ENCODE measurements at regions not wholly inside any gene's neighbourhood (a gene's known extent, or its start where the extent isn't known, plus 50 kb on each side); places are given as distances from the start of the nearest gene placed in this dataset.

DNA sequence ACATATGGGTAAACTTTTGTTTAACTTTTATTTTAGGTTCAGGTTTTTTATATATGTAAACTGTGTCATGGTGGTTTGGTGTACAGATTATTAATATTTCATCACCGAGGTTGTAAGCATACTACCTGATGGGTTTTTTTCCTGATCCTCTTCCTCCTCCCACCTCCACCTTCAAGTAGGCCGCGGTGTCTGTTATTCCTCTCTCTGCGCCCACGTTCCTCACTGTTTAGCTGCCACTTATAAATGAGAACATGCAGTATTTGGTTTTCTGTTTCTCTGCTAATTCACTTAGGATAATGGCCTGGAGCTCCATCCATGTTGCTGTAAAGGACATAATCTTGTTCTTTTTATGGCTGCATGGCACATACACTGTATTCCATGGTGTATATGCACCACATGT lies 1000.0 kb upstream of the CELF2 start:
- Histone ChIP-seq H3K9me3 (no peaks in the 10 kb centered on the region; the same call in 2 of the 3 replicates), H3K4me3 (no peak overlapping the region), H3K4me1 (no peaks in the 10 kb centered on the region), H3K4me2 (no peak overlapping the region), H3K27ac (no peak overlapping the region)
- POLR2A ChIA-PET: no interaction called here
- CTCF ChIA-PET: no interaction called here
- WGBS (ENCODE audit: missing lambda C conversion rate): 32% methylated on average over 5 of the region's 5 CpGs
- TF ChIP-seq EHF (CRISPR knock-in tag; IDR thresholded peaks at IDR 0.05) (no peak), MAX (IDR thresholded peaks at IDR 0.05) (no peak), CBX2 (IDR thresholded peaks at IDR 0.05; ENCODE audit: borderline replicate concordance, low read depth) (no peak), CTCF (IDR thresholded peaks at IDR 0.05) (no peak), JUN (IDR thresholded peaks at IDR 0.05) (no peak), PBX3 (IDR thresholded peaks at IDR 0.05) (no peak), HDAC2 (IDR thresholded peaks at IDR 0.05) (no peak)
- TF ChIP-seq, protein P1, sequence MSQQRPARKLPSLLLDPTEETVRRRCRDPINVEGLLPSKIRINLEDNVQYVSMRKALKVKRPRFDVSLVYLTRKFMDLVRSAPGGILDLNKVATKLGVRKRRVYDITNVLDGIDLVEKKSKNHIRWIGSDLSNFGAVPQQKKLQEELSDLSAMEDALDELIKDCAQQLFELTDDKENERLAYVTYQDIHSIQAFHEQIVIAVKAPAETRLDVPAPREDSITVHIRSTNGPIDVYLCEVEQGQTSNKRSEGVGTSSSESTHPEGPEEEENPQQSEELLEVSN (IDR thresholded peaks at IDR 0.05; ENCODE audit: borderline replicate concordance, low read depth): no peak
- no peak for DNase-seq (ENCODE audit: low read depth in 1 of 2, low spot score in 1 of 2)
- no peak for ATAC-seq
- FAIRE-seq: no peak

- H3K27ac ChIP-seq: no peak overlapping the region
- no peak for FAIRE-seq
- no peak for DNase-seq (ENCODE audit: low read depth in 1 of 2, low spot score in 1 of 2)
- no peak overlapping the region for H3K4me3 ChIP-seq
- WGBS (ENCODE audit: missing lambda C conversion rate): 0% methylated on average over 1 of the region's 1 CpG
- no peak for ATAC-seq
- no peak overlapping the region for H3K4me2 ChIP-seq
- ChIA-PET CTCF (no interaction called here), POLR2A (no interaction called here)
- H3K9me3 ChIP-seq: no peaks in the 10 kb centered on the region; the same call in 2 of the 3 replicates
- H3K4me1 ChIP-seq: no peaks in the 10 kb centered on the region
- TF ChIP-seq HOXB13 (CRISPR knock-in tag; IDR thresholded peaks at IDR 0.05; ENCODE audit: low read depth) (no peak), JUN (IDR thresholded peaks at IDR 0.05) (no peak), CBX8 (IDR thresholded peaks at IDR 0.05) (no peak), RFX5 (IDR thresholded peaks at IDR 0.05) (no peak), RARB (CRISPR knock-in tag; IDR thresholded peaks at IDR 0.05) (no peak), ZC3H11A (IDR thresholded peaks at IDR 0.05) (no peak), KDM1A (IDR thresholded peaks at IDR 0.05; ENCODE audit: low read depth) (no peak)
Measured at GRCh38 chr10:10020945-10021344, 996.7 kb upstream of the CELF2 start.

- WGBS (ENCODE audit: missing lambda C conversion rate): 1% methylated on average over 2 of the region's 2 CpGs
- ATAC-seq: no peak
- Histone ChIP-seq H3K27ac (no peak overlapping the region), H3K9me3 (no peaks in the 10 kb centered on the region), H3K4me2 (no peak overlapping the region), H3K4me3 (no peak overlapping the region), H3K4me1 (no peaks in the 10 kb centered on the region)
- ChIA-PET CTCF (no interaction called here), POLR2A (no interaction called here)
- DNase-seq (ENCODE audit: low read depth in 1 of 2, low spot score in 1 of 2): no peak
- FAIRE-seq: no peak
- no peak for TF ChIP-seq ZNF302 (CRISPR knock-in tag; IDR thresholded peaks at IDR 0.05)
- no peak for TF ChIP-seq POLR2AphosphoS2 (conservative IDR thresholded peaks at IDR 0.05; ENCODE audit: low read length)
- TF ChIP-seq CHD2 (IDR thresholded peaks at IDR 0.05; ENCODE audit: low read length, partially characterized antibody): no peak
- TF ChIP-seq, protein P1 (IDR thresholded peaks at IDR 0.05; ENCODE audit: borderline replicate concordance, low read depth): no peak
- TF ChIP-seq CBX8 (IDR thresholded peaks at IDR 0.05): no peak
- no peak for TF ChIP-seq MAX (IDR thresholded peaks at IDR 0.05)
- TF ChIP-seq CTCF (IDR thresholded peaks at IDR 0.05): no peak
- no peak for TF ChIP-seq ZFP36 (IDR thresholded peaks at IDR 0.05; ENCODE audit: borderline replicate concordance, partially characterized antibody)
- TF ChIP-seq BCL3 (IDR thresholded peaks at IDR 0.05): no peak
- TF ChIP-seq NPAS2 (CRISPR knock-in tag; IDR thresholded peaks at IDR 0.05; ENCODE audit: borderline replicate concordance): no peak
- no peak for TF ChIP-seq NR3C1 (IDR thresholded peaks at IDR 0.05)
- no peak for TF ChIP-seq ESRRA (IDR thresholded peaks at IDR 0.05; ENCODE audit: borderline replicate concordance, low read length)
- no peak for TF ChIP-seq EHMT2 (IDR thresholded peaks at IDR 0.05; ENCODE audit: low read depth)
Measured at GRCh38 chr10:10032991-10033390, 984.7 kb upstream of the CELF2 start.
